GM10266 (cell line): ENCODE measurements at regions not wholly inside any gene's neighbourhood (a gene's known extent, or its start where the extent isn't known, plus 50 kb on each side); places are given as distances from the start of the nearest gene placed in this dataset.

ENCODE experiments used
- DNase-seq: peaks from one replicate; pipeline ENCODE4 v3.0.0; 2012; ENCODE audit errors: extremely low spot score
- TF ChIP-seq, protein P1 (sequence below): IDR thresholded peaks from 2 replicates; pipeline ENCODE4 v1.5.1; 2012; ENCODE audit warnings: mild to moderate bottlenecking, low read depth; ENCODE audit not compliant: control insufficient read depth, insufficient read depth; ENCODE audit errors: missing control alignments

DNA sequence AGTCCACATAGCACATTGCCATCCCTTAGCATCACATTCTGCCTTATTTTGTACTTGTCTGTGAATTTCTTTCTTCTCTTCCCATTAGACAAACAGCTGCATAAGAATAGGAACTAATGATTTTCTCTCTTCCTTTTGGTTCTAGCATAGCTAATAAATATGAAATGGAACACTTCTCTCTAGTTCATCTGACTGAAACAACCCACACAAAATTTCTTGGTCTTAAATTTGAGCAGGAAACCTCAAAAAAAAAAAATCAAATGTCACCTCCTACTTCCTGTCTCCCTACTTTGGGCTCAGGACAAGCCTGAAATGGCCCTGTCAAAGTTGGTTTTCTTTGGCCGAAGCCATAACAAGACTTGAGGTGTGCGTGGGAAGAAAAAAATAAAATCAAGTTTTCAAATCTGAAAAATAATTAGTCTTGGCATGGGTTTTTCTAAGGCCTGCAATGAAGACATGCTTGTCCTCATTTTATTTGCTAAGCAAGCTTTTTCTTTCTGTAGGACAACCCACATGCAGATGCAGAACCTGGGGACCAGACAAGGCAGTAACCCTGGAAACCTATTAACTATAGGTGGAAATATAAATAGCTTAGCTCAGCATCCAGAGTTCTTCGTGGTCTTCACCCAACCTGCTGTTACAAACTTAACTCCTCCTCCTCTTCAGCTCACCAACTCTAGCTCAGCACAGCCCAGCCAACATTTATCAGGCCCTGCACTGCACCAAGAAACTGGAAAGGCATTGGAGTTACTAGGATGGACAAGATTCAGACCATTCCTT is 523.5 kb upstream of the KLF4 start:
- TF ChIP-seq, protein P1, sequence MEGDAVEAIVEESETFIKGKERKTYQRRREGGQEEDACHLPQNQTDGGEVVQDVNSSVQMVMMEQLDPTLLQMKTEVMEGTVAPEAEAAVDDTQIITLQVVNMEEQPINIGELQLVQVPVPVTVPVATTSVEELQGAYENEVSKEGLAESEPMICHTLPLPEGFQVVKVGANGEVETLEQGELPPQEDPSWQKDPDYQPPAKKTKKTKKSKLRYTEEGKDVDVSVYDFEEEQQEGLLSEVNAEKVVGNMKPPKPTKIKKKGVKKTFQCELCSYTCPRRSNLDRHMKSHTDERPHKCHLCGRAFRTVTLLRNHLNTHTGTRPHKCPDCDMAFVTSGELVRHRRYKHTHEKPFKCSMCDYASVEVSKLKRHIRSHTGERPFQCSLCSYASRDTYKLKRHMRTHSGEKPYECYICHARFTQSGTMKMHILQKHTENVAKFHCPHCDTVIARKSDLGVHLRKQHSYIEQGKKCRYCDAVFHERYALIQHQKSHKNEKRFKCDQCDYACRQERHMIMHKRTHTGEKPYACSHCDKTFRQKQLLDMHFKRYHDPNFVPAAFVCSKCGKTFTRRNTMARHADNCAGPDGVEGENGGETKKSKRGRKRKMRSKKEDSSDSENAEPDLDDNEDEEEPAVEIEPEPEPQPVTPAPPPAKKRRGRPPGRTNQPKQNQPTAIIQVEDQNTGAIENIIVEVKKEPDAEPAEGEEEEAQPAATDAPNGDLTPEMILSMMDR = no peak
- DNase-seq = no peak

GRCh38 chr9:108012405-108012804 is 522.8 kb upstream of the KLF4 start:
- TF ChIP-seq, protein P1 = no peak

GRCh38 chr9:108003526-108003925 is 514.0 kb upstream of the KLF4 start:
- TF ChIP-seq, protein P1 = no peak
- no peak for DNase-seq

More at GRCh38 chr9:108012405-108012804, 522.8 kb upstream of the KLF4 start:
- no peak for DNase-seq

- TF ChIP-seq, protein P1 = no peak
- no peak for DNase-seq
These were observed 512.9 kb upstream of the KLF4 start for GRCh38 chr9:108002371-108002956.

GRCh38 chr9:108001237-108001636 is 511.7 kb upstream of the KLF4 start:
- TF ChIP-seq, protein P1 = no peak
- DNase-seq = no peak

DNA sequence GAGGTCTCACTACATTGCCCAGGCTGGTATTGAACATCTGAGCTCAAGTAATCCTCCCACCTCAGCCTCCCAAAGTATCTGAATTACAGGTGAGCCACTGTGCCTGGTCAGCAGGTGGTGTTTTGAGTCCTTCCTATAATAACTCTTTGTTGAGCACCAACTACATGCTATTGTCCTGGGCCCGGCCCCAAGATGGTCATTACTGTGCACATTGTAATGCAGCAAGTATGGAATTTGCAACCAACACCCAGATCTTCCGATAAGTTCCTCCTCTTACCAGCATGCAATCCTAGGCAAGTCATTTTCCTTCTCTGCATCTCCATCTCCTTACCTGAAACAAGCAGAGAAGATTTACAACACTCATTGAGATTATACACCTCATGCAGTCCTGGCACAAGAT is 510.3 kb upstream of the KLF4 start:
- TF ChIP-seq, protein P1 = no peak
- DNase-seq = no peak

DNA sequence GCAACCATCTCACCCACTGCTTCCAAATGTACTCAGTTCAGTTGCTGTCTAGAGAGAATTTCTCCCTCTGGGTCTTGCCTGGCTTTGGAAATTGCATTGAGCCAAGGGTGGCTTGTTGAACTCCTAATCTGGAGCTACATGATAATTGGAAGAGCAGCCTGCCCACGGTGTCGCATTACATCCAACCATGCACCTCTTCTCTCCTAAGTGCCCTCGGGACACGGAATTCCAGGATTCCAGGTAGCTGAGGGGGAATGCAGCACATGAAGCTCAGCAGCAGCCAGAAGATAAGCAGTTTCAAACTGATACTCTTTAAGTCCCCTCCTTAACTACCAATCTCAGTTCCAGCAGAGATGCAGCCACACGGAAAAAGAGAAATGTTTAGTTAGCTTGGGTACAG is 509.4 kb upstream of the KLF4 start:
- TF ChIP-seq, protein P1 = no peak
- DNase-seq = no peak
